VCaP (cell line): ENCODE measurements at regions not wholly inside any gene's neighbourhood (a gene's known extent, or its start where the extent isn't known, plus 50 kb on each side); places are given as distances from the start of the nearest gene placed in this dataset.

Experiments
- H3K27ac ChIP-seq: fragments of 450-650 bp; 2 replicates; pipeline ENCODE4 v1.5.1; 2017
- CTCF ChIP-seq: fragments of 450-650 bp; conservative IDR thresholded peaks from 2 replicates; pipeline ENCODE4 v1.5.1; 2017; ENCODE audit warnings: mild to moderate bottlenecking, moderate library complexity

- no peak for TF ChIP-seq CTCF
Observed at GRCh38 chr7:25777969-25778708, 373.9 kb upstream of the NFE2L3 start.

DNA sequence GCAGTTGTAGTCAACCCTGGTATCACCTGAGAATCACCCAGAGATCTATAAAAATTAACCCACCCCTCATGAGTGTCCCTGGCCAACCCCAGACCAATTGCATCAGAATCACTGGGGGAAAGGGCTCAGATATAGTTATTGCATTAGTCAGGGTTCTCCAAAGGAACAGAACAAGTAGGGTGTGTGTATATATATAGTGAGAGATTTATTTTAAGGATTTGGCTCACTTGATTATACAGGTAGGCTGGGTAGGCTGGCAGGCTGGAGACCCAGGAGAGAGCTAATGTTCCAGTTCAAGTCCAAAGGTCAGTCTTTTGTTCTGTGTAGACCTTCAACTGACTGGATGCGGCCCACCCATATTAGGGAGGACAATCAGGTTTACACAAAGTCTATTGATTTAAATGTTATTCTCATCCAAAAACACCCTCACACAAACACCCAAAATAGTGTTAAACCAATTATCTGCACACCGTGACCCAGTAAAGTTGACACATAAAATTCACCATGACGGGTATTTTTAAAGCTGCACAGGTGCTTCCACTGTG is 372.9 kb upstream of the NFE2L3 start:
- H3K27ac ChIP-seq: no peak overlapping the region
- TF ChIP-seq CTCF: no peak

More at GRCh38 chr7:25777969-25778708, 373.9 kb upstream of the NFE2L3 start:
- H3K27ac ChIP-seq: no peak overlapping the region

DNA sequence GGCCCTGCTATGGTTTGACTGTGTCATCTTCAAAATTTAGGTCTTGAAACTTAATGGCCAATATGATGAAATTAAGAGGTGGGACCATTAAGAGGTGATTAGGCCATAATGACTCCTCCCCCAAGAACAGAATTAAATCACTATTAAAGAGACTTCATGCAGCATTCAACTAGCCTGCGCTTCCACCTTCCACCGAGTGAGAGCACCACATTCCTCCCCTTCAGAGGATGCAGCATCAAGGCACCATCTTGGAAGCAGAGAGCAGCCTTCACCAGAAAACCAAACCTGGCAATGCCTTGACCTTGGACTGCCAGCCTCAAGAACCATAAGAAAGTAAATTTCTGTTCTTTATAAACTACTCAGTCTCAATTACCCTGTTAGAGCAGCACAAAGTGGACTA is 371.1 kb upstream of the NFE2L3 start:
- no peak overlapping the region for H3K27ac ChIP-seq
- no peak for TF ChIP-seq CTCF

DNA sequence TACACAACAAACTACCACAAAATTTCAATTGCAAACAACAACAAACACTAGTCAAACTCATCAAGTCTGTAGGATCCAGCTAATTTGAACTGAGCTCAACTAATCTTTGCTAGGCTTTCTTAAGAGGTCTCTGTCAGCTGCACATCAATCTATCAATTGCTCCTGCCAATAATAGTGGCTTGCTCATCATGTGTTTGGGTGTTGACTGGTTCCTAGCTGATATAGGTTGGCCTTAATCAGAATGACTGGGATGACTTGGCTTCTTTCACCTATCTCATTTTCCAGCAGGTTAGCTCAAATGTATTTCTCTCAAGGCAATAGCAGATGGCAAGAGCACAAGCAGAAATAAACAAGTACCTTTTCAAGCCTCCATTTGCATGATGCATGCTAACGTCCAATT is 370.3 kb upstream of the NFE2L3 start:
- no peak for TF ChIP-seq CTCF
- H3K27ac ChIP-seq: no peak overlapping the region

- H3K27ac ChIP-seq: peak overlapping the region; percentile 36; the same call in 1 of the 2 replicates
- TF ChIP-seq CTCF: no peak
Observed at GRCh38 chr7:25786936-25787335, 365.1 kb upstream of the NFE2L3 start.

DNA sequence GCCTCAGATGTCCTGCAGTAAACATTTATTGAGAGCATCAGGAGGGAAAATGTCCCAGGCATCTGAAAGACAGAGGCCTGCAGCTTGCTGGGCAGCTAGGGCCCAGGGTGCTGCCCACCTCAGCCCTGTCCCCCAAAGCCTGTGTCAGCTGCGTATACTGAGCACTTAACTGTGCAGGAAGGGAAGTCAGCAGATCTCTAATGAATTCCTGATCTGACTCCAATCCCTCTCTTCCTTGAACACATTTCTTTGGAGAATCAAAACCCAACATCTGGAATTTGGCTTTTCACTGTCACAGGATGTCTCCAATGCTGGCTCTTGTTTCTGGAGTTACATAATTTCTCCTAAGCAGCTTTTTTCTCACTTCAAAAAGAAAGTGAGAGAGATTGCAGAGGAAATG is 364.7 kb upstream of the NFE2L3 start:
- TF ChIP-seq CTCF: no peak
- H3K27ac ChIP-seq: peak overlapping the region; percentile 36; the same call in 1 of the 2 replicates

- TF ChIP-seq CTCF: no peak
- H3K27ac ChIP-seq: no peak overlapping the region
Observed at GRCh38 chr7:25788371-25788770, 363.6 kb upstream of the NFE2L3 start.
